Astrocyte of the cerebellum (primary cell): ENCODE measurements at regions not wholly inside any gene's neighbourhood (a gene's known extent, or its start where the extent isn't known, plus 50 kb on each side); places are given as distances from the start of the nearest gene placed in this dataset.

Experiments
- DNase-seq: peaks from one replicate; pipeline ENCODE4 v3.0.0-alpha.2; 2011; ENCODE audit warnings: low read depth
- H3K4me3 ChIP-seq: 2 replicates; pipeline ENCODE4 v1.5.1; 2011; ENCODE audit warnings: mild to moderate bottlenecking, low read depth, low read length, moderate library complexity
- CTCF ChIP-seq: IDR thresholded peaks from 2 replicates; pipeline ENCODE4 v1.5.1; 2012; ENCODE audit warnings: low read length, low read depth, moderate library complexity, mild to moderate bottlenecking; ENCODE audit errors: missing control alignments
- in situ Hi-C: cut with HindIII; loops from 2 replicates; pipeline ENCODE4 v1.10.0; 2017; ENCODE audit warnings: low sequenced_read_pairs

GRCh38 chr11:134847083-134847715, 435.2 kb upstream of the B3GAT1 start:
- in situ Hi-C loops, result no loop called here
- DNase-seq, result no peak
- no peak for TF ChIP-seq CTCF
- no peak overlapping the region for H3K4me3 ChIP-seq

GRCh38 chr11:134846328-134847082, 434.5 kb upstream of the B3GAT1 start:
- no peak for TF ChIP-seq CTCF
- H3K4me3 ChIP-seq, result no peak overlapping the region
- DNase-seq, result no peak
- in situ Hi-C loops, result no loop called here

- DNase-seq, result no peak
- in situ Hi-C loops, result no loop called here
- no peak for TF ChIP-seq CTCF
- no peak overlapping the region for H3K4me3 ChIP-seq
These were observed 433.7 kb upstream of the B3GAT1 start for GRCh38 chr11:134845474-134846327.

- DNase-seq, result no peak
- in situ Hi-C loops, result no loop called here
- TF ChIP-seq CTCF, result no peak
- H3K4me3 ChIP-seq, result no peak overlapping the region
These were observed 432.8 kb upstream of the B3GAT1 start for GRCh38 chr11:134844838-134845237.

- in situ Hi-C loops, result no loop called here
- DNase-seq, result no peak
- no peak overlapping the region for H3K4me3 ChIP-seq
- TF ChIP-seq CTCF, result no peak
These were observed 431.7 kb upstream of the B3GAT1 start for GRCh38 chr11:134843735-134844134.

- in situ Hi-C loops, result no loop called here
- no peak for DNase-seq
- no peak overlapping the region for H3K4me3 ChIP-seq
- TF ChIP-seq CTCF, result no peak
These were observed 431.0 kb upstream of the B3GAT1 start for GRCh38 chr11:134843020-134843419.
